Panc1 (cell line): ENCODE measurements at regions not wholly inside any gene's neighbourhood (a gene's known extent, or its start where the extent isn't known, plus 50 kb on each side); places are given as distances from the start of the nearest gene placed in this dataset.

Experiments used
- ATAC-seq: fragments of 200-7000 bp; cut with Tn5 transposase; 2 replicates; pipeline ENCODE4 v1.9.1; 2020; ENCODE audit warnings: mild to moderate bottlenecking, moderate library complexity
- BruUV-seq: library from RNA; stranded (reverse); fragments of 400-500 nt; replicated peaks from 2 replicates; lab custom pipeline; 2021; lab: Mats Ljungman, UMichigan
- CTCF ChIA-PET: fragments of 300-600 bp; sonication (Branson Sonifier 250); formaldehyde crosslinking; loops from one replicate; lab custom pipeline; 2022; ENCODE audit warnings: antibody characterized with exemption; lab: Charles Lee
- POLR2A ChIA-PET: fragments of 300-600 bp; sonication (Branson Sonifier 250); formaldehyde crosslinking; loops from one replicate; lab custom pipeline; 2022; ENCODE audit warnings: antibody characterized with exemption; lab: Charles Lee
- DNase-seq: peaks from one replicate; pipeline ENCODE4 v3.0.0-alpha.2; 2010; ENCODE audit warnings: low read depth, low spot score
- H3K27ac ChIP-seq: 2 replicates; pipeline ENCODE4 v1.5.1; 2011; ENCODE audit warnings: mild to moderate bottlenecking, low read length, inconsistent platforms
- H3K27me3 ChIP-seq: fragments of 200-500 bp; sonication (Bioruptor generic); 2 replicates; pipeline ENCODE4 v1.6.0; 2014; ENCODE audit warnings: low read length, inconsistent platforms; ENCODE audit not compliant: control insufficient read depth, insufficient read depth
- H3K36me3 ChIP-seq: fragments of 200-500 bp; sonication (Bioruptor generic); 2 replicates; pipeline ENCODE4 v1.5.1; 2014; ENCODE audit warnings: inconsistent platforms, mild to moderate bottlenecking, low read length, moderate library complexity; ENCODE audit not compliant: control insufficient read depth, insufficient read depth
- H3K4me1 ChIP-seq: 2 replicates; pipeline ENCODE4 v1.5.1; 2011; ENCODE audit warnings: inconsistent platforms, mild to moderate bottlenecking, low read length, moderate library complexity; ENCODE audit not compliant: control insufficient read depth, insufficient read depth
- H3K4me3 ChIP-seq, 2 experiments: 2 replicates each; pipeline ENCODE4 v1.5.1; 2011 to 2012; ENCODE audit warnings: low read depth in 2 of 2, low read length in 2 of 2, mild to moderate bottlenecking in 2 of 2, inconsistent platforms in 1 of 2, moderate library complexity in 1 of 2
- H3K9me3 ChIP-seq: fragments of 200-500 bp; sonication (Bioruptor generic); 2 replicates; pipeline ENCODE4 v1.5.1; 2014; ENCODE audit warnings: low read depth, mild to moderate bottlenecking, inconsistent platforms, low read length, moderate library complexity; ENCODE audit not compliant: control insufficient read depth, insufficient read depth
- POLR2AphosphoS5 ChIP-seq: IDR thresholded peaks from 2 replicates; pipeline ENCODE4 v1.6.1; 2012; ENCODE audit warnings: mild to moderate bottlenecking, low read depth, low read length, moderate library complexity
- SIN3A ChIP-seq: IDR thresholded peaks from 2 replicates; pipeline ENCODE4 v1.6.1; 2012; ENCODE audit warnings: low read depth, mild to moderate bottlenecking, low read length, moderate library complexity, borderline replicate concordance; ENCODE audit not compliant: insufficient read depth
- TCF7L2 ChIP-seq: IDR thresholded peaks from 2 replicates; pipeline ENCODE4 v1.6.1; 2011; ENCODE audit warnings: mild to moderate bottlenecking, low read depth, low read length, inconsistent platforms
- in situ Hi-C: cut with HindIII; loops from 2 replicates; pipeline ENCODE4 v1.10.0; 2016; ENCODE audit warnings: low sequenced_read_pairs, low pct_unique_long_range_greater_than_20kb
- intact Hi-C: fragments of 100-400 bp; cut with micrococcal nuclease; formaldehyde crosslinking; loops from one replicate; pipeline ENCODE4 v1.10.0; 2022; ENCODE audit not compliant: unreplicated experiment
- TF ChIP-seq, protein P1 (sequence below), 2 experiments: IDR thresholded peaks; 2 replicates each; pipeline ENCODE4 v1.6.1; 2011 to 2012; ENCODE audit warnings: low read depth in 2 of 2, control low read depth in 1 of 2, low read length in 1 of 2, mild to moderate bottlenecking in 1 of 2, moderate library complexity in 1 of 2; ENCODE audit not compliant: insufficient read depth in 1 of 2
- TF ChIP-seq, protein P2 (sequence below): fragments of 450-650 bp; IDR thresholded peaks from 2 replicates; pipeline ENCODE4 v1.5.1; 2017; ENCODE audit warnings: mild to moderate bottlenecking

GRCh38 chr12:125454786-125455480 lies 389.7 kb downstream of the AACS start:
- Histone ChIP-seq H3K27me3 (peaks cover 2% of the 10 kb centered on the region; the same call in 1 of the 2 replicates), H3K4me3 (no peak overlapping the region), H3K36me3 (no peaks in the 10 kb centered on the region), H3K9me3 (0 out of 2 replicates have a peak, but pooled peaks cover 4% of the 10 kb centered on the region), H3K27ac (no peak overlapping the region), H3K4me1 (no peaks in the 10 kb centered on the region)
- ATAC-seq (no peak), DNase-seq (no peak)
- TF ChIP-seq SIN3A (no peak), TCF7L2 (no peak), POLR2AphosphoS5 (no peak)
- TF ChIP-seq, protein P1, sequence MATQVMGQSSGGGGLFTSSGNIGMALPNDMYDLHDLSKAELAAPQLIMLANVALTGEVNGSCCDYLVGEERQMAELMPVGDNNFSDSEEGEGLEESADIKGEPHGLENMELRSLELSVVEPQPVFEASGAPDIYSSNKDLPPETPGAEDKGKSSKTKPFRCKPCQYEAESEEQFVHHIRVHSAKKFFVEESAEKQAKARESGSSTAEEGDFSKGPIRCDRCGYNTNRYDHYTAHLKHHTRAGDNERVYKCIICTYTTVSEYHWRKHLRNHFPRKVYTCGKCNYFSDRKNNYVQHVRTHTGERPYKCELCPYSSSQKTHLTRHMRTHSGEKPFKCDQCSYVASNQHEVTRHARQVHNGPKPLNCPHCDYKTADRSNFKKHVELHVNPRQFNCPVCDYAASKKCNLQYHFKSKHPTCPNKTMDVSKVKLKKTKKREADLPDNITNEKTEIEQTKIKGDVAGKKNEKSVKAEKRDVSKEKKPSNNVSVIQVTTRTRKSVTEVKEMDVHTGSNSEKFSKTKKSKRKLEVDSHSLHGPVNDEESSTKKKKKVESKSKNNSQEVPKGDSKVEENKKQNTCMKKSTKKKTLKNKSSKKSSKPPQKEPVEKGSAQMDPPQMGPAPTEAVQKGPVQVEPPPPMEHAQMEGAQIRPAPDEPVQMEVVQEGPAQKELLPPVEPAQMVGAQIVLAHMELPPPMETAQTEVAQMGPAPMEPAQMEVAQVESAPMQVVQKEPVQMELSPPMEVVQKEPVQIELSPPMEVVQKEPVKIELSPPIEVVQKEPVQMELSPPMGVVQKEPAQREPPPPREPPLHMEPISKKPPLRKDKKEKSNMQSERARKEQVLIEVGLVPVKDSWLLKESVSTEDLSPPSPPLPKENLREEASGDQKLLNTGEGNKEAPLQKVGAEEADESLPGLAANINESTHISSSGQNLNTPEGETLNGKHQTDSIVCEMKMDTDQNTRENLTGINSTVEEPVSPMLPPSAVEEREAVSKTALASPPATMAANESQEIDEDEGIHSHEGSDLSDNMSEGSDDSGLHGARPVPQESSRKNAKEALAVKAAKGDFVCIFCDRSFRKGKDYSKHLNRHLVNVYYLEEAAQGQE (IDR thresholded peaks at IDR 0.05; ENCODE audit: insufficient read depth in 1 of 2, low read depth in 2 of 2, low read length in 1 of 2): no peak
- TF ChIP-seq, protein P2, sequence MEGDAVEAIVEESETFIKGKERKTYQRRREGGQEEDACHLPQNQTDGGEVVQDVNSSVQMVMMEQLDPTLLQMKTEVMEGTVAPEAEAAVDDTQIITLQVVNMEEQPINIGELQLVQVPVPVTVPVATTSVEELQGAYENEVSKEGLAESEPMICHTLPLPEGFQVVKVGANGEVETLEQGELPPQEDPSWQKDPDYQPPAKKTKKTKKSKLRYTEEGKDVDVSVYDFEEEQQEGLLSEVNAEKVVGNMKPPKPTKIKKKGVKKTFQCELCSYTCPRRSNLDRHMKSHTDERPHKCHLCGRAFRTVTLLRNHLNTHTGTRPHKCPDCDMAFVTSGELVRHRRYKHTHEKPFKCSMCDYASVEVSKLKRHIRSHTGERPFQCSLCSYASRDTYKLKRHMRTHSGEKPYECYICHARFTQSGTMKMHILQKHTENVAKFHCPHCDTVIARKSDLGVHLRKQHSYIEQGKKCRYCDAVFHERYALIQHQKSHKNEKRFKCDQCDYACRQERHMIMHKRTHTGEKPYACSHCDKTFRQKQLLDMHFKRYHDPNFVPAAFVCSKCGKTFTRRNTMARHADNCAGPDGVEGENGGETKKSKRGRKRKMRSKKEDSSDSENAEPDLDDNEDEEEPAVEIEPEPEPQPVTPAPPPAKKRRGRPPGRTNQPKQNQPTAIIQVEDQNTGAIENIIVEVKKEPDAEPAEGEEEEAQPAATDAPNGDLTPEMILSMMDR: no peak
- ChIA-PET CTCF (interaction anchor here (0.7 kb wide), 1 partner anchor 179 kb away, joined by 8 read pairs; no protein-coding TSS in a partner anchor), POLR2A (no interaction called here)
- in situ Hi-C loops: no loop called here
- no TSS peak for BruUV-seq
- intact Hi-C loops: no loop called here

GRCh38 chr12:125455556-125455955 lies 390.3 kb downstream of the AACS start:
- POLR2A ChIA-PET: no interaction called here

More at GRCh38 chr12:125455556-125455955, 390.3 kb downstream of the AACS start:
- DNase-seq (no peak), ATAC-seq (no peak)
- Histone ChIP-seq H3K27ac (no peak overlapping the region), H3K4me3 (no peak overlapping the region), H3K27me3 (peaks cover 2% of the 10 kb centered on the region; the same call in 1 of the 2 replicates), H3K4me1 (no peaks in the 10 kb centered on the region), H3K9me3 (no peaks in the 10 kb centered on the region), H3K36me3 (no peaks in the 10 kb centered on the region)
- CTCF ChIA-PET: no interaction called here
- intact Hi-C loops (no loop called here), in situ Hi-C loops (no loop called here)
- no TSS peak for BruUV-seq
- TF ChIP-seq POLR2AphosphoS5: no peak
- TF ChIP-seq, protein P2: no peak; the same call in 1 of the 2 replicates
- TF ChIP-seq, protein P1 (IDR thresholded peaks at IDR 0.05; ENCODE audit: insufficient read depth in 1 of 2, low read depth in 2 of 2, low read length in 1 of 2): no peak
- TF ChIP-seq TCF7L2: no peak
- no peak for TF ChIP-seq SIN3A
